GM23338 (cell line): ENCODE measurements at regions not wholly inside any gene's neighbourhood (a gene's known extent, or its start where the extent isn't known, plus 50 kb on each side); places are given as distances from the start of the nearest gene placed in this dataset.

Source experiments
- ATAC-seq: fragments of 200-7000 bp; cut with Tn5 transposase; 3 replicates; pipeline ENCODE4 v1.9.1; 2020
- DNase-seq: peaks from one replicate; pipeline ENCODE4 v3.0.0-alpha.2; 2015; ENCODE audit warnings: low spot score
- H2AFZ ChIP-seq: fragments of 200-600 bp; sonication (generic); 2 replicates; pipeline ENCODE4 v1.8.0; 2016; ENCODE audit warnings: antibody characterized with exemption, mild to moderate bottlenecking, moderate library complexity
- H3F3A ChIP-seq: fragments of 200-600 bp; sonication (generic); replicated peaks from 2 replicates; pipeline ENCODE4 v1.8.0; 2017; ENCODE audit warnings: antibody characterized with exemption, mixed run types, low read depth
- H3K27ac ChIP-seq: fragments of 200-600 bp; sonication (generic); 2 replicates; pipeline ENCODE4 v1.6.1; 2016; ENCODE audit warnings: low read depth
- H3K27me3 ChIP-seq: fragments of 200-600 bp; sonication (generic); 2 replicates; pipeline ENCODE4 v1.8.0; 2016; ENCODE audit warnings: mild to moderate bottlenecking, mixed run types, moderate library complexity; ENCODE audit not compliant: insufficient read depth
- H3K36me3 ChIP-seq: fragments of 200-600 bp; sonication (generic); 2 replicates; pipeline ENCODE4 v1.8.0; 2016; ENCODE audit warnings: mild to moderate bottlenecking; ENCODE audit not compliant: insufficient read depth
- H3K4me1 ChIP-seq: fragments of 200-600 bp; sonication (generic); 2 replicates; pipeline ENCODE4 v1.8.0; 2016; ENCODE audit warnings: mild to moderate bottlenecking, moderate library complexity; ENCODE audit not compliant: insufficient read depth
- H3K4me2 ChIP-seq: fragments of 200-600 bp; sonication (generic); 2 replicates; pipeline ENCODE4 v1.7.1; 2017; ENCODE audit warnings: mixed run types
- H3K4me3 ChIP-seq: fragments of 200-600 bp; sonication (generic); 2 replicates; pipeline ENCODE4 v1.6.1; 2016; ENCODE audit warnings: mixed run types
- H3K79me2 ChIP-seq: fragments of 200-600 bp; sonication (generic); replicated peaks from 2 replicates; pipeline ENCODE4 v1.8.0; 2017; ENCODE audit warnings: mild to moderate bottlenecking; ENCODE audit not compliant: insufficient read depth
- H3K9me2 ChIP-seq: fragments of 200-600 bp; sonication (generic); 2 replicates; pipeline ENCODE4 v1.8.0; 2017; ENCODE audit not compliant: insufficient read depth
- H4K20me1 ChIP-seq: fragments of 200-600 bp; sonication (generic); replicated peaks from 2 replicates; pipeline ENCODE4 v1.8.0; 2017; ENCODE audit warnings: mild to moderate bottlenecking; ENCODE audit not compliant: insufficient read depth
- H3K27ac Mint-ChIP-seq: 2 replicates; pipeline ENCODE4 v1.8.0; 2020; ENCODE audit warnings: inconsistent platforms, mild to moderate bottlenecking, moderate library complexity, mixed read lengths
- H3K27me3 Mint-ChIP-seq: 3 replicates; pipeline ENCODE4 v1.8.0; 2022; ENCODE audit warnings: low read depth, mild to moderate bottlenecking, moderate library complexity, mixed read lengths, inconsistent platforms; ENCODE audit not compliant: insufficient read depth, poor library complexity
- H3K36me3 Mint-ChIP-seq: 3 replicates; pipeline ENCODE4 v1.8.0; 2021; ENCODE audit warnings: low read depth, mild to moderate bottlenecking, inconsistent platforms, moderate library complexity, mixed read lengths
- H3K4me1 Mint-ChIP-seq: 3 replicates; pipeline ENCODE4 v1.8.0; 2020; ENCODE audit warnings: mild to moderate bottlenecking, inconsistent platforms, mixed read lengths
- H3K4me3 Mint-ChIP-seq: 3 replicates; pipeline ENCODE4 v1.8.0; 2021; ENCODE audit warnings: moderate library complexity, mild to moderate bottlenecking, inconsistent platforms, mixed read lengths
- H3K9me3 Mint-ChIP-seq: 3 replicates; pipeline ENCODE4 v1.8.0; 2020; ENCODE audit warnings: moderate library complexity, mild to moderate bottlenecking, inconsistent platforms, mixed read lengths
- CREB1 ChIP-seq: fragments of 250-450 bp; sonication (Bioruptor Pico); IDR thresholded peaks from 2 replicates; pipeline ENCODE4 v1.5.0; 2020; ENCODE audit warnings: low read depth, mild to moderate bottlenecking, moderate library complexity
- CTCF ChIP-seq, 2 experiments: fragments of 200-600 bp in 1 of 2; sonication (generic) in 1 of 2; conservative IDR thresholded peaks; 2 replicates each; pipeline versions ENCODE4 v1.5.1 to v1.6.1; 2016 to 2017; ENCODE audit warnings: antibody characterized with exemption in 2 of 2, low read depth in 2 of 2, mild to moderate bottlenecking in 2 of 2, moderate library complexity in 1 of 2
- EZH2 ChIP-seq: fragments of 200-600 bp; sonication (generic); IDR thresholded peaks from one replicate; pipeline ENCODE4 v1.8.0; 2017; ENCODE audit warnings: antibody characterized with exemption, mild to moderate bottlenecking, low read depth; ENCODE audit not compliant: unreplicated experiment
- EZH2phosphoT487 ChIP-seq: fragments of 200-600 bp; sonication (generic); IDR thresholded peaks from one replicate; pipeline ENCODE4 v1.8.1; 2018; ENCODE audit warnings: antibody characterized with exemption; ENCODE audit not compliant: unreplicated experiment
- JUNB ChIP-seq: IDR thresholded peaks from one replicate; pipeline ENCODE4 v1.6.1; 2016; ENCODE audit warnings: antibody characterized with exemption; ENCODE audit not compliant: unreplicated experiment
- NANOG ChIP-seq: IDR thresholded peaks from 2 replicates; pipeline ENCODE4 v1.6.1; 2016; ENCODE audit warnings: antibody characterized with exemption, borderline replicate concordance
- POLR2AphosphoS5 ChIP-seq: IDR thresholded peaks from 2 replicates; pipeline ENCODE4 v1.6.1; 2016; ENCODE audit warnings: antibody characterized with exemption, low read depth
- REST ChIP-seq: IDR thresholded peaks from one replicate; pipeline ENCODE4 v1.6.1; 2018; ENCODE audit warnings: antibody characterized with exemption; ENCODE audit not compliant: unreplicated experiment
- STAT1 ChIP-seq: IDR thresholded peaks from one replicate; pipeline ENCODE4 v1.6.1; 2016; ENCODE audit warnings: antibody characterized with exemption; ENCODE audit not compliant: unreplicated experiment
- ZNF114 ChIP-seq: fragments of 250-450 bp; sonication (Bioruptor Pico); IDR thresholded peaks from 2 replicates; pipeline ENCODE4 v1.5.0; 2020; ENCODE audit warnings: mild to moderate bottlenecking, moderate library complexity
- ZNF331 ChIP-seq: fragments of 250-450 bp; sonication (Bioruptor Pico); IDR thresholded peaks from 2 replicates; pipeline ENCODE4 v1.5.0; 2020; ENCODE audit warnings: low read depth, mild to moderate bottlenecking, moderate library complexity
- TF ChIP-seq, protein P1 (sequence below): IDR thresholded peaks from 2 replicates; pipeline ENCODE4 v1.6.1; 2016; ENCODE audit warnings: antibody characterized with exemption

GRCh38 chr20:6663104-6663503 is 104.4 kb upstream of the BMP2 start (continued):
- no peak for TF ChIP-seq REST
- no peak for TF ChIP-seq ZNF331
- TF ChIP-seq, protein P1, sequence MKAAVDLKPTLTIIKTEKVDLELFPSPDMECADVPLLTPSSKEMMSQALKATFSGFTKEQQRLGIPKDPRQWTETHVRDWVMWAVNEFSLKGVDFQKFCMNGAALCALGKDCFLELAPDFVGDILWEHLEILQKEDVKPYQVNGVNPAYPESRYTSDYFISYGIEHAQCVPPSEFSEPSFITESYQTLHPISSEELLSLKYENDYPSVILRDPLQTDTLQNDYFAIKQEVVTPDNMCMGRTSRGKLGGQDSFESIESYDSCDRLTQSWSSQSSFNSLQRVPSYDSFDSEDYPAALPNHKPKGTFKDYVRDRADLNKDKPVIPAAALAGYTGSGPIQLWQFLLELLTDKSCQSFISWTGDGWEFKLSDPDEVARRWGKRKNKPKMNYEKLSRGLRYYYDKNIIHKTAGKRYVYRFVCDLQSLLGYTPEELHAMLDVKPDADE: no peak
- no peak for TF ChIP-seq STAT1
- no peak for TF ChIP-seq EZH2
- no peak for TF ChIP-seq JUNB

DNA sequence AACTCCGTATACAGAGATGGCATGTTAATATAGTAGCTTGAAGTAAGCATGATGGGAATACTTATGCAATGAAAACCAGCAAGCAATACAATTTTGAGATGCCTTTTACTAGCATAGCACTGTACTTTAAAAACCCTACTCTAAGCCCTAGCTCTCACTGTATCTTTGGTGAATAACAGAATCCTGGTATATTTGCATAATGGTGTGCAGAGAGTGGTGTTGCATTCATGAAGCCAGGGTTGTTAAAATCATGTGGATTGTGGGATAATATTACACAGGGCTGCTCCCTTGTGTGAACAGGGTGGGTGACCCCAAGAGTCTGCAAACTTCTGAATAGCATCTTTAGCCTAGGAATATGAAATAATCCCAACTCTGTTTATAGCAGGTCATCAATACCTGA is 105.2 kb upstream of the BMP2 start:
- Histone ChIP-seq H3K9me2 (peaks cover 4% of the 10 kb centered on the region), H3K36me3 (no peaks in the 10 kb centered on the region), H2AFZ (no peak overlapping the region), H3K4me2 (no peak overlapping the region), H3K4me3 (no peak overlapping the region), H3K79me2 (no peaks in the 10 kb centered on the region), H4K20me1 (no peaks in the 10 kb centered on the region), H3F3A (no peaks in the 10 kb centered on the region), H3K27ac (no peak overlapping the region), H3K27me3 (no peaks in the 10 kb centered on the region), H3K4me1 (no peaks in the 10 kb centered on the region; the same call in 1 of the 2 replicates)
- TF ChIP-seq EZH2phosphoT487 (no peak), ZNF331 (no peak), POLR2AphosphoS5 (no peak), STAT1 (no peak), ZNF114 (CRISPR knock-in tag) (no peak)
- peaks cover 12% of the 10 kb centered on the region for H3K4me1 Mint-ChIP-seq
- no peaks in the 10 kb centered on the region for H3K27me3 Mint-ChIP-seq
- DNase-seq (no peak), ATAC-seq (no peak)
- no peaks in the 10 kb centered on the region; the same call in 2 of the 3 replicates for H3K9me3 Mint-ChIP-seq
- H3K4me3 Mint-ChIP-seq: no peak overlapping the region
- H3K36me3 Mint-ChIP-seq: no peaks in the 10 kb centered on the region
- H3K27ac Mint-ChIP-seq: no peak overlapping the region

GRCh38 chr20:6660441-6660840 is 107.0 kb upstream of the BMP2 start:
- H2AFZ ChIP-seq: no peak overlapping the region
- no peaks in the 10 kb centered on the region; the same call in 1 of the 2 replicates for H3K4me1 ChIP-seq
- H3K27me3 Mint-ChIP-seq: no peaks in the 10 kb centered on the region
- no peaks in the 10 kb centered on the region for H4K20me1 ChIP-seq
- ATAC-seq: no peak
- no peak overlapping the region for H3K27ac Mint-ChIP-seq
- no peaks in the 10 kb centered on the region for H3K27me3 ChIP-seq
- no peak overlapping the region for H3K4me3 ChIP-seq
- DNase-seq: no peak
- H3K4me1 Mint-ChIP-seq: peaks cover 12% of the 10 kb centered on the region
- no peak overlapping the region for H3K4me3 Mint-ChIP-seq
- no peak overlapping the region for H3K27ac ChIP-seq
- H3K79me2 ChIP-seq: no peaks in the 10 kb centered on the region
- H3F3A ChIP-seq: no peaks in the 10 kb centered on the region
- no peak overlapping the region for H3K4me2 ChIP-seq
- H3K9me2 ChIP-seq: peaks cover 4% of the 10 kb centered on the region
- H3K36me3 Mint-ChIP-seq: no peaks in the 10 kb centered on the region
- no peaks in the 10 kb centered on the region for H3K36me3 ChIP-seq
- H3K9me3 Mint-ChIP-seq: no peaks in the 10 kb centered on the region; the same call in 2 of the 3 replicates
- TF ChIP-seq REST (no peak), NANOG (no peak), ZNF114 (CRISPR knock-in tag) (no peak), JUNB (no peak), CTCF (conservative IDR thresholded peaks at IDR 0.05; ENCODE audit: low read depth in 2 of 2) (no peak), CREB1 (CRISPR knock-in tag) (no peak), POLR2AphosphoS5 (no peak)
- TF ChIP-seq, protein P1: no peak
